ENCODE measurements at regions not wholly inside any gene's neighbourhood (a gene's known extent, or its start where the extent isn't known, plus 50 kb on each side); places are given as distances from the start of the nearest gene placed in this dataset.

- no peak overlapping the region for H2AK5ac ChIP-seq (ENCODE audit: insufficient read length, low read length)
- no peaks in the 10 kb centered on the region for H3K9me3 ChIP-seq (ENCODE audit: control insufficient read depth, low read depth, low read length)
- H3K27ac ChIP-seq (ENCODE audit: insufficient read length, low read depth, low read length): no peak overlapping the region
- no peak overlapping the region for H4K91ac ChIP-seq (ENCODE audit: insufficient read length, low read depth, low read length)
- no peak overlapping the region for H4K8ac ChIP-seq (replicated peaks; ENCODE audit: insufficient read length, low read depth, low read length)
- no peaks in the 10 kb centered on the region for H3K79me1 ChIP-seq (ENCODE audit: insufficient read depth, low read depth, low read length, poor library complexity, severe bottlenecking)
- no peak overlapping the region for H2BK5ac ChIP-seq (ENCODE audit: insufficient read length, low read length)
- H3K9ac ChIP-seq (ENCODE audit: extremely low read depth, insufficient read length, low read length): no peak overlapping the region
- H3K4ac ChIP-seq (ENCODE audit: low read depth, low read length): no peak overlapping the region
- 0 out of 2 replicates have a peak, but pooled peaks cover 2% of the 10 kb centered on the region for H3K4me1 ChIP-seq (ENCODE audit: insufficient read depth, low read length)
- no peak overlapping the region for H2BK120ac ChIP-seq (ENCODE audit: low read depth, low read length, poor library complexity, severe bottlenecking)
- whole genome bisulfite sequencing (ENCODE audit: extremely low coverage, insufficient read length, low lambda C conversion rate): no CpG with 5 or more reads among the region's 2 CpGs
- no peak overlapping the region for H3K18ac ChIP-seq (ENCODE audit: insufficient read length, low read depth, low read length)
- H2BK20ac ChIP-seq (ENCODE audit: low read depth, low read length, poor library complexity, severe bottlenecking): no peak overlapping the region
- no peak overlapping the region for H2BK15ac ChIP-seq (ENCODE audit: low read depth, low read length)
- no peak overlapping the region for H3K14ac ChIP-seq (ENCODE audit: insufficient read depth, low read length)
- no peak overlapping the region for H3K4me2 ChIP-seq (ENCODE audit: insufficient read depth, insufficient read length, low read length)
- DNase-seq: no peak
- no peak overlapping the region; a peak in 1 of 7 replicates for H3K27ac Mint-ChIP-seq
- no peak overlapping the region for H3K56ac ChIP-seq (ENCODE audit: insufficient read length, low read depth, low read length)
- H3K27me3 Mint-ChIP-seq (ENCODE audit: low read depth): no peaks in the 10 kb centered on the region
- no peaks in the 10 kb centered on the region for H3K9me3 Mint-ChIP-seq
- no peaks in the 10 kb centered on the region for H3K23me2 ChIP-seq (ENCODE audit: insufficient read length, low read depth, low read length, poor library complexity, severe bottlenecking)
- H2BK12ac ChIP-seq (ENCODE audit: insufficient read length, low read depth, low read length): no peak overlapping the region
- no peak overlapping the region for H2AFZ ChIP-seq (ENCODE audit: low read length)
- H3K36me3 Mint-ChIP-seq (ENCODE audit: insufficient read depth in 1 of 3, low read depth in 3 of 3): no peaks in the 10 kb centered on the region
- no peak overlapping the region for H3T11ph ChIP-seq (ENCODE audit: low read length)
- H3K27me3 ChIP-seq (ENCODE audit: insufficient read depth, low read length): no peaks in the 10 kb centered on the region
- no peak for TF ChIP-seq CTCF (conservative IDR thresholded peaks at IDR 0.05)
- H4K5ac ChIP-seq (ENCODE audit: insufficient read length, low read depth, low read length): no peak overlapping the region
- no peaks in the 10 kb centered on the region for H4K20me1 ChIP-seq (ENCODE audit: control insufficient read depth, insufficient read depth, insufficient read length)
- no peak overlapping the region for H3K4me3 Mint-ChIP-seq
- peaks cover 18 to 19% of the 10 kb centered on the region in 2 experiments for H3K4me1 Mint-ChIP-seq
- H3K79me2 ChIP-seq (ENCODE audit: insufficient read depth, low read length): no peaks in the 10 kb centered on the region
- H3K23ac ChIP-seq (ENCODE audit: insufficient read length, low read depth, low read length): no peak overlapping the region
Observed at GRCh38 chr12:89832336-89832735, 123.7 kb upstream of the ATP2B1 start.

Measured in H9 (cell line).